Cardiac muscle cell (in vitro differentiated cells and primary cell): ENCODE measurements at regions not wholly inside any gene's neighbourhood (a gene's known extent, or its start where the extent isn't known, plus 50 kb on each side); places are given as distances from the start of the nearest gene placed in this dataset.

Source experiments
- DNase-seq, 2 donors: peaks; one replicate each; pipeline versions ENCODE4 v3.0.0 to v3.0.0-alpha.2; 2010 to 2017; ENCODE audit warnings: low read depth in 1 of 2, low spot score in 1 of 2
- H3K27ac ChIP-seq: fragments of 200-600 bp; sonication (generic); 2 replicates; pipeline ENCODE4 v1.5.1; 2016
- H3K27me3 ChIP-seq: fragments of 200-600 bp; sonication (generic); 2 replicates; pipeline ENCODE4 v1.6.0; 2016; ENCODE audit warnings: control low read depth
- H3K36me3 ChIP-seq: fragments of 200-600 bp; sonication (generic); 2 replicates; pipeline ENCODE4 v1.5.1; 2016; ENCODE audit warnings: control low read depth
- H3K4me1 ChIP-seq: fragments of 200-600 bp; sonication (generic); 2 replicates; pipeline ENCODE4 v1.8.1; 2017; ENCODE audit warnings: low read depth, mild to moderate bottlenecking, mixed run types
- H3K4me3 ChIP-seq: fragments of 200-600 bp; sonication (generic); 2 replicates; pipeline ENCODE4 v1.5.1; 2016; ENCODE audit warnings: mild to moderate bottlenecking
- H3K9me3 ChIP-seq: fragments of 200-600 bp; sonication (generic); 2 replicates; pipeline ENCODE4 v1.5.1; 2017; ENCODE audit warnings: low read depth, mild to moderate bottlenecking, control low read depth
- TF ChIP-seq, protein P1 (sequence below): IDR thresholded peaks from 2 replicates; pipeline ENCODE4 v1.5.1; 2012; ENCODE audit warnings: low read depth, mild to moderate bottlenecking, low read length

DNA sequence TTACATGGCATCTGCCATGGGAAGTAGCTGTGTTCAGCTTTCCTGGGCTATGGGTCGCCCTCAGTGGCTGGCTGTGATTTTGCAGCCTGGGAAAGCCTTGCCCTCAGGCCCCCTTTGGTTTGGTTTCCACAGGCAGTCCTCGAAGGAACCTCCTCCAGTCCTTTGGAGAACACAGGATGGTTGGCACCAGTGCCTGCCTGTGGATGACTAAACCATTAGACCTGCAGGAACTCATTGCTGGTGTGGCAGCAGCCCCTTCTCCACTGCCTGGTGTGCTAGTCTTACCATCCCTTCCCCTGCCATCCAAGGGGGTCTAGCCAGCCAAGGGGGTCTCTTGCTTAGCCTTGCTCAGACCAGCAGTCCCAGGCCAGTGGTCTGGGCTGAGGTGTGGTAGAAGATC is 71.4 kb upstream of the PJA1 start:
- peaks cover 5% of the 10 kb centered on the region for H3K4me1 ChIP-seq
- H3K27ac ChIP-seq: no peak overlapping the region
- DNase-seq: no peak
- TF ChIP-seq, protein P1, sequence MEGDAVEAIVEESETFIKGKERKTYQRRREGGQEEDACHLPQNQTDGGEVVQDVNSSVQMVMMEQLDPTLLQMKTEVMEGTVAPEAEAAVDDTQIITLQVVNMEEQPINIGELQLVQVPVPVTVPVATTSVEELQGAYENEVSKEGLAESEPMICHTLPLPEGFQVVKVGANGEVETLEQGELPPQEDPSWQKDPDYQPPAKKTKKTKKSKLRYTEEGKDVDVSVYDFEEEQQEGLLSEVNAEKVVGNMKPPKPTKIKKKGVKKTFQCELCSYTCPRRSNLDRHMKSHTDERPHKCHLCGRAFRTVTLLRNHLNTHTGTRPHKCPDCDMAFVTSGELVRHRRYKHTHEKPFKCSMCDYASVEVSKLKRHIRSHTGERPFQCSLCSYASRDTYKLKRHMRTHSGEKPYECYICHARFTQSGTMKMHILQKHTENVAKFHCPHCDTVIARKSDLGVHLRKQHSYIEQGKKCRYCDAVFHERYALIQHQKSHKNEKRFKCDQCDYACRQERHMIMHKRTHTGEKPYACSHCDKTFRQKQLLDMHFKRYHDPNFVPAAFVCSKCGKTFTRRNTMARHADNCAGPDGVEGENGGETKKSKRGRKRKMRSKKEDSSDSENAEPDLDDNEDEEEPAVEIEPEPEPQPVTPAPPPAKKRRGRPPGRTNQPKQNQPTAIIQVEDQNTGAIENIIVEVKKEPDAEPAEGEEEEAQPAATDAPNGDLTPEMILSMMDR: no peak
- no peak overlapping the region for H3K4me3 ChIP-seq
- no peaks in the 10 kb centered on the region for H3K36me3 ChIP-seq
- no peaks in the 10 kb centered on the region for H3K27me3 ChIP-seq
- no peaks in the 10 kb centered on the region for H3K9me3 ChIP-seq

DNA sequence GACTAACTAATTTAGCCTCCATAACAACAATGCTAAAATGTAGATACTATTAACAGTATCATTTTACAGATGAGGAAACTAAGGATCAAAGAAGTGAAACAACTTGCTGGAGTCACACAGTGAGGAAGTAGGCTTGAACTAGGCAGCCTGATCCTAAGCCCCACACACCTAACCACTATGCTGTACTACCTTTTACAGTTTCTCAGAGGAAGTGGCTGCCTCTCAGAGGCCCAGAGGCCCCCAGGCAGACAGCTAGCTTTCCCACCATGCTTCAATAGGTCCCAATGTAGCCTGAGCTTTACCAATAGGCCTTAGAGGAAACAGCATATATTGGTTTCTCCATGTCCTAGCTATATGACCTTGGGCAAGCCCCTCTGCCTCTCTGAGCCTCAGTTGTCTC is 69.4 kb upstream of the PJA1 start:
- no peaks in the 10 kb centered on the region for H3K36me3 ChIP-seq
- no peak for DNase-seq

DNA sequence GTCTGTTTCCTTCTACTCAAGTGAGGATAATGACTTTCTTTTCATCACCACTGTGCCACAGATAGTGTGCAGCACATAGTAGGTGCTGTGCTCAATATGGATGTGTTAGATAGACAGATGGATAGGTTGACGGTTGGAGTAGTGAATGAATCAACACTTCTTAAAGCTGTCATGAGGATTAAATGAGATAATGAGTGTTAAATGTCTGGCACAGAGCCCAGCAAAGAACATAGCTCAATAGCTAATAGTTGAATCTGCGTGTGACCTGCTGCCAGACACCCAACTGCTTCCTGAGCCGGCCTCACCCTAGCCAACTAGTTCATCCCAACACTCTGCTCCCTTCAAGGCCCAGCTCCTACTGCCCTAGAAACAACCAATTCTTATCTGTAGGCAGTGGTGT is 67.7 kb upstream of the PJA1 start:
- no peaks in the 10 kb centered on the region for H3K27me3 ChIP-seq
- DNase-seq: no peak
- H3K9me3 ChIP-seq: no peaks in the 10 kb centered on the region
- H3K27ac ChIP-seq: no peak overlapping the region
- no peak overlapping the region for H3K4me3 ChIP-seq
- H3K36me3 ChIP-seq: no peaks in the 10 kb centered on the region
- no peaks in the 10 kb centered on the region for H3K4me1 ChIP-seq
- TF ChIP-seq, protein P1: no peak

More for the DNA sequence above, 69.4 kb upstream of the PJA1 start:
- no peak overlapping the region for H3K4me3 ChIP-seq
- no peaks in the 10 kb centered on the region for H3K9me3 ChIP-seq
- H3K27ac ChIP-seq: no peak overlapping the region
- H3K4me1 ChIP-seq: peaks cover 5% of the 10 kb centered on the region
- TF ChIP-seq, protein P1: no peak
- H3K27me3 ChIP-seq: no peaks in the 10 kb centered on the region

DNA sequence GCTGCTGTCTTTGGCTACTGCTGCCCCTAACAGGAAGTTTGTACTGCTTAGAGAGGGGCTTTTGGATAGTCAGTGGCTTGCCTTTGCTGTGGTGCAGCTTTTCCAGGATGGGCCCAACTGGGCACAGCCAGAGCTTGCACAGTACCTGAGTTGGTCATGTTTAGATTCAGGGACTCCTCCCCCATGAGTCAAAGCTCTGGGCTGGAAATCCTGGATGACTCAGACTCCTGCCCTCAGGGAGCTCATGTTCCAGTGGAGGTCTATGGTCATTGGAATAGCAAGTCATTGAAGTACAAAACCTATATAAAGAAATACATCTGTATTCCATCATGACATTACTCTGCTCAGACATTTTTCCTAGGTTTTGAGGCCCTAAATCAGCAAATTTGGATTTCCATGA is 66.7 kb upstream of the PJA1 start:
- Histone ChIP-seq H3K27me3 (no peaks in the 10 kb centered on the region), H3K9me3 (no peaks in the 10 kb centered on the region), H3K36me3 (no peaks in the 10 kb centered on the region), H3K4me1 (no peaks in the 10 kb centered on the region), H3K27ac (no peak overlapping the region), H3K4me3 (no peak overlapping the region)
- DNase-seq: no peak
- TF ChIP-seq, protein P1: no peak

DNA sequence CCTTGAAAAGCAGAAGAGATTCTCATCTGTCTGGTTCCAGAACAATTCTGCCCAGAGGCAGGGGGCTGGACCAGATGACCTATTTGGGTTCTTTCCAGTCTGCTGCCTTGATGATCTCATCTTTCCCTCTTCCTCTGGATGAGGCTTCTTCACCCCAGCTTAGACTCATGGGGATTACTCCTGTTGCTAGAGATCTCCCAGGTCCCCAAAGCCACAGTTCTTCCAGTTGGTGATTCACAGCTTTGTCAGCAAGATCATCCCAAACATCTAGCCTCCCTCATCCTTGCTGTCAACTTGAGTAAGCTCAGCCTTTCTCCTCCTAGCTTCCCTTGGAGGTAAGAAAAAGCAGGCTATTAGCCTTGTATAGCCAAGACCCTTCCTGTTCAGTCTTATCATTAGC is 64.2 kb upstream of the PJA1 start:
- DNase-seq: peak in 1 of 2 donors; percentile 62
- Histone ChIP-seq H3K4me1 (no peaks in the 10 kb centered on the region), H3K36me3 (no peaks in the 10 kb centered on the region), H3K4me3 (no peak overlapping the region), H3K9me3 (no peaks in the 10 kb centered on the region), H3K27me3 (no peaks in the 10 kb centered on the region), H3K27ac (no peak overlapping the region)
- TF ChIP-seq, protein P1: no peak

DNA sequence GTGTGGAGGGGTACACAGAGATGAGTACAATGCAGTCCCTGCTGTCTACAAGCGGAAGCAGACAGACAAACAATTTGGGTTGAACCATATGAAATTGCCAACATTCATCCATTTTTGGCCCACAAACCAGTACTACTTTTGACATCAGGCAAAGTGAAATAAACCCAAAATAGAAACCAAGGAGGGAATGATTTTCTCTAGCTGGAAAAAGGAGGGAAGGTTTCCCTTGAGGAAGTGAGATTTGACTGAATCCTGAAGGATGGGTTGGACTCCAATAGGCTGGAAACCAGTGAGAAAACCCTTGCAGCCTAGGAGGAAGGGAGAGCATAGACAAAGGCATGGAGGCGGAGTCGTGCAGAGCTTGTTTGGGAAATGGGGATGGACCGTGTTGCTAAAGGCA is 63.5 kb upstream of the PJA1 start:
- H3K9me3 ChIP-seq: no peaks in the 10 kb centered on the region
- H3K4me3 ChIP-seq: no peak overlapping the region
- TF ChIP-seq, protein P1: no peak
- no peaks in the 10 kb centered on the region for H3K4me1 ChIP-seq
- no peaks in the 10 kb centered on the region for H3K27me3 ChIP-seq
- DNase-seq: no peak
- no peaks in the 10 kb centered on the region for H3K36me3 ChIP-seq
- H3K27ac ChIP-seq: no peak overlapping the region
